ENCODE measurements at regions not wholly inside any gene's neighbourhood (a gene's known extent, or its start where the extent isn't known, plus 50 kb on each side); places are given as distances from the start of the nearest gene placed in this dataset.
A peak's percentile ranks its signal among the peaks of the same experiment; 100 is the strongest.

DNA sequence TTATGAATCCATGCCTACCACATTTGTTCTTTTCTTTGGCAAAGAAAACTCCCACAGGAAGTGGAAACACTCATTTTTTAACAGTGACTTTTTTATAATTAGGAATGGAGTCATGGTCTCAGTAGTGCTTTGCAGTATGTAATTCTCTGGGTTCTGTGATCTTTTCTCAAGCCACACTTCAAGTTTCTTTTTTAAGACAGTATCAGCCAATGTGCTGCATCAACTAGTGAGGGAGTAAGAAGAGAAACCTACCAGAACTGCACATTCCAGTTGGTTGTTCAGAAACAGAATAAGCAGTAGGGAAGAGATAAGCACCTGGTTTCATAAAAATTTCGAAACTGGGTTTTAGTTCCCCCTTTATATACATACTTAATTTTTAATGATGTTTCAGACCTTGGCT is 126.3 kb downstream of the FOXB1 start:
- DNase-seq (no peak), ATAC-seq (ENCODE audit: insufficient read depth, low read depth) (no peak)
- no peak overlapping the region for H2AFZ ChIP-seq (ENCODE audit: low read depth, low read length)
- no peaks in the 10 kb centered on the region for H3K79me2 ChIP-seq (ENCODE audit: insufficient read depth, low read length)
- H3K9ac ChIP-seq (ENCODE audit: low read depth, low read length): no peak overlapping the region
- no peaks in the 10 kb centered on the region for H3K9me3 ChIP-seq (ENCODE audit: insufficient read depth, low read length, severe bottlenecking)
- H3K27ac ChIP-seq (ENCODE audit: low read length): no peak overlapping the region
- H3K4me2 ChIP-seq (ENCODE audit: insufficient read depth, low read length): no peak overlapping the region
- no peak overlapping the region for H3K4me3 ChIP-seq (ENCODE audit: low read depth in 1 of 2, low read length in 2 of 2)
- H3K27me3 ChIP-seq (ENCODE audit: insufficient read depth, low read length, poor library complexity): no peaks in the 10 kb centered on the region
- TF ChIP-seq, protein P1, sequence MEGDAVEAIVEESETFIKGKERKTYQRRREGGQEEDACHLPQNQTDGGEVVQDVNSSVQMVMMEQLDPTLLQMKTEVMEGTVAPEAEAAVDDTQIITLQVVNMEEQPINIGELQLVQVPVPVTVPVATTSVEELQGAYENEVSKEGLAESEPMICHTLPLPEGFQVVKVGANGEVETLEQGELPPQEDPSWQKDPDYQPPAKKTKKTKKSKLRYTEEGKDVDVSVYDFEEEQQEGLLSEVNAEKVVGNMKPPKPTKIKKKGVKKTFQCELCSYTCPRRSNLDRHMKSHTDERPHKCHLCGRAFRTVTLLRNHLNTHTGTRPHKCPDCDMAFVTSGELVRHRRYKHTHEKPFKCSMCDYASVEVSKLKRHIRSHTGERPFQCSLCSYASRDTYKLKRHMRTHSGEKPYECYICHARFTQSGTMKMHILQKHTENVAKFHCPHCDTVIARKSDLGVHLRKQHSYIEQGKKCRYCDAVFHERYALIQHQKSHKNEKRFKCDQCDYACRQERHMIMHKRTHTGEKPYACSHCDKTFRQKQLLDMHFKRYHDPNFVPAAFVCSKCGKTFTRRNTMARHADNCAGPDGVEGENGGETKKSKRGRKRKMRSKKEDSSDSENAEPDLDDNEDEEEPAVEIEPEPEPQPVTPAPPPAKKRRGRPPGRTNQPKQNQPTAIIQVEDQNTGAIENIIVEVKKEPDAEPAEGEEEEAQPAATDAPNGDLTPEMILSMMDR (IDR thresholded peaks at IDR 0.05; ENCODE audit: borderline replicate concordance, extremely low read depth, low read length, poor library complexity, severe bottlenecking): no peak
- TF ChIP-seq EZH2 (IDR thresholded peaks at IDR 0.05; ENCODE audit: borderline replicate concordance, low read depth, low read length, severe bottlenecking): no peak
- no peaks in the 10 kb centered on the region for H3K36me3 ChIP-seq (ENCODE audit: insufficient read depth, low read length)
- no peaks in the 10 kb centered on the region for H4K20me1 ChIP-seq (ENCODE audit: insufficient read depth, low read length)
- peaks cover 34% of the 10 kb centered on the region for H3K4me1 ChIP-seq (ENCODE audit: insufficient read depth, low read length)

DNA sequence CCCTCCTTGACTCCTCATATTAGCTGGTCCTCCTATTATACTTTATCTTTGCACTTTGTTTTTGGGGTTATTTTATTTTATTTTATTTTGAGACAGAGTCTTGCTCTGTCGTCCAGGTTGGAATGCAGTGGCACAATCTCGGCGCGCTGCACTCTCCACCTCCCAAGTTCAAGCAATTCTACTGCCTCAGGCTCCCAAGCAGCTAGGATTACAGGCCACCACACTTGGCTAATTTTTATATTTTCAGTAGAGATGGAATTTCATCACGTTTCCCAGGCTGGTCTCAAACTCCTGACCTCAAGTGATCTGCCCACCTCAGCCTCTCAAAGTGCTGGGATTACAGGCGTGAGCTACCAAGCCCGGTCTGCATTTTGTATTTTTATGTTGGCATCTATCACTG is 126.7 kb downstream of the FOXB1 start:
- Histone ChIP-seq H3K36me3 (ENCODE audit: insufficient read depth, low read length) (no peaks in the 10 kb centered on the region), H4K20me1 (ENCODE audit: insufficient read depth, low read length) (no peaks in the 10 kb centered on the region), H3K27ac (ENCODE audit: low read length) (no peak overlapping the region), H3K27me3 (ENCODE audit: insufficient read depth, low read length, poor library complexity) (peaks cover under 1% of the 10 kb centered on the region), H2AFZ (ENCODE audit: low read depth, low read length) (no peak overlapping the region), H3K9ac (ENCODE audit: low read depth, low read length) (no peak overlapping the region), H3K79me2 (ENCODE audit: insufficient read depth, low read length) (no peaks in the 10 kb centered on the region), H3K9me3 (ENCODE audit: insufficient read depth, low read length, severe bottlenecking) (no peaks in the 10 kb centered on the region), H3K4me3 (ENCODE audit: low read depth in 1 of 2, low read length in 2 of 2) (no peak overlapping the region), H3K4me2 (ENCODE audit: insufficient read depth, low read length) (no peak overlapping the region), H3K4me1 (ENCODE audit: insufficient read depth, low read length) (peaks cover 33% of the 10 kb centered on the region)
- no peak for TF ChIP-seq EZH2 (IDR thresholded peaks at IDR 0.05; ENCODE audit: borderline replicate concordance, low read depth, low read length, severe bottlenecking)
- TF ChIP-seq, protein P1 (IDR thresholded peaks at IDR 0.05; ENCODE audit: borderline replicate concordance, extremely low read depth, low read length, poor library complexity, severe bottlenecking): no peak
- no peak for ATAC-seq (ENCODE audit: insufficient read depth, low read depth)
- no peak for DNase-seq

DNA sequence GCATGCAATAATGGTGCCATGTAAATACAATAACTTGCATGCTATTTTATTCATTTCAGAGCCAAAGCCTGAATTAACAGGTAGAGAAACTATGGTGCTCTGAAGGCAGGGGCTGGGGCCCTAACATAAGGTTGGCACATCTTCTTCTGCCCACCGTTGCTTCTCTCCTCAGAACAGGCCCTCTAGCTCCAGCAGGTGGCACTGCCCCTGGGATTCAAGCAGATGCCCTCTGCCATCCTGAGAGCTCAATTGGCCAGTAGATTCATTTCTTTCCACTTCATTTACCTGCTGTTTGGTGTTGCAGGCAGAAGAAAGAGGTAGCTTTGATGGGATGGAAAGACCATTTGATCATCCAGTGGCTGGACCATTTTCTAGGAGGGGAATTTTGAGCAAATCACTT is 130.5 kb downstream of the FOXB1 start:
- H4K20me1 ChIP-seq (ENCODE audit: insufficient read depth, low read length): no peaks in the 10 kb centered on the region
- no peaks in the 10 kb centered on the region for H3K9me3 ChIP-seq (ENCODE audit: insufficient read depth, low read length, severe bottlenecking)
- H3K4me2 ChIP-seq (ENCODE audit: insufficient read depth, low read length): no peak overlapping the region
- no peak; the same call in 2 of the 3 replicates for ATAC-seq (ENCODE audit: insufficient read depth, low read depth)
- TF ChIP-seq, protein P1 (IDR thresholded peaks at IDR 0.05; ENCODE audit: borderline replicate concordance, extremely low read depth, low read length, poor library complexity, severe bottlenecking): peak; percentile 46
- TF ChIP-seq EZH2 (IDR thresholded peaks at IDR 0.05; ENCODE audit: borderline replicate concordance, low read depth, low read length, severe bottlenecking): no peak
- H3K4me1 ChIP-seq (ENCODE audit: insufficient read depth, low read length): peaks cover 5% of the 10 kb centered on the region
- no peaks in the 10 kb centered on the region for H3K36me3 ChIP-seq (ENCODE audit: insufficient read depth, low read length)
- H3K4me3 ChIP-seq (ENCODE audit: low read depth in 1 of 2, low read length in 2 of 2): no peak overlapping the region
- H2AFZ ChIP-seq (ENCODE audit: low read depth, low read length): no peak overlapping the region
- H3K27me3 ChIP-seq (ENCODE audit: insufficient read depth, low read length, poor library complexity): peaks cover 5% of the 10 kb centered on the region
- H3K9ac ChIP-seq (ENCODE audit: low read depth, low read length): no peak overlapping the region
- no peaks in the 10 kb centered on the region for H3K79me2 ChIP-seq (ENCODE audit: insufficient read depth, low read length)
- no peak overlapping the region for H3K27ac ChIP-seq (ENCODE audit: low read length)
- no peak for DNase-seq

DNA sequence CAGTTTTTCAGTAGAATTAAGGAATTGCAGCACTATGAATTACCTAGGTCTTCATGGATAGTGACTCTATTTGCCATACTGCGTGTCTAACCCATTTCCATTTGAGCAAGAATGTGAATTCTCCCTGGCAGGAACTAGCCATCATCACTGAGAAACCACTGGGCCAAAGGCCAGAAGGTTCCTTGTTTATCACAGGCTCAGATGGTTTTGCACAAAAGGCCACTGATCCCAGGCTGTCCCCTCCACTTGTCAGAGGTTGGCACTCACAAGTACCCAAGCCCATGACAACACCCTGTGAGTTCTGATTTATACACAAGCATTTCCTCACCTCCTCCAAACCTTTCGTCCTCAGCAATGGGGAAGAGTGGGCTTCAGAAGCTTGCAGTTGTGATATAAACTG is 131.8 kb downstream of the FOXB1 start:
- no peaks in the 10 kb centered on the region for H4K20me1 ChIP-seq (ENCODE audit: insufficient read depth, low read length)
- no peak for ATAC-seq (ENCODE audit: insufficient read depth, low read depth)
- H2AFZ ChIP-seq (ENCODE audit: low read depth, low read length): no peak overlapping the region
- H3K36me3 ChIP-seq (ENCODE audit: insufficient read depth, low read length): no peaks in the 10 kb centered on the region
- H3K9ac ChIP-seq (ENCODE audit: low read depth, low read length): no peak overlapping the region
- no peaks in the 10 kb centered on the region for H3K79me2 ChIP-seq (ENCODE audit: insufficient read depth, low read length)
- H3K4me1 ChIP-seq (ENCODE audit: insufficient read depth, low read length): no peaks in the 10 kb centered on the region
- no peak overlapping the region for H3K27ac ChIP-seq (ENCODE audit: low read length)
- no peaks in the 10 kb centered on the region for H3K9me3 ChIP-seq (ENCODE audit: insufficient read depth, low read length, severe bottlenecking)
- TF ChIP-seq EZH2 (IDR thresholded peaks at IDR 0.05; ENCODE audit: borderline replicate concordance, low read depth, low read length, severe bottlenecking): no peak
- TF ChIP-seq, protein P1 (IDR thresholded peaks at IDR 0.05; ENCODE audit: borderline replicate concordance, extremely low read depth, low read length, poor library complexity, severe bottlenecking): no peak
- H3K4me3 ChIP-seq (ENCODE audit: low read depth in 1 of 2, low read length in 2 of 2): no peak overlapping the region
- no peak for DNase-seq
- H3K4me2 ChIP-seq (ENCODE audit: insufficient read depth, low read length): no peak overlapping the region
- peaks cover 5% of the 10 kb centered on the region for H3K27me3 ChIP-seq (ENCODE audit: insufficient read depth, low read length, poor library complexity)
